ENCODE measurements at regions not wholly inside any gene's neighbourhood (a gene's known extent, or its start where the extent isn't known, plus 50 kb on each side); places are given as distances from the start of the nearest gene placed in this dataset.
"Not testable (repeated sequence)": the region's sequence is repeated elsewhere in the genome, so short reads cannot be mapped to it uniquely, and the experiment has no call there.

- DNase-seq, result no peak
These were observed 1946.7 kb downstream of the MRPL39 start for GRCh38 chr21:23660560-23660959.

DNA sequence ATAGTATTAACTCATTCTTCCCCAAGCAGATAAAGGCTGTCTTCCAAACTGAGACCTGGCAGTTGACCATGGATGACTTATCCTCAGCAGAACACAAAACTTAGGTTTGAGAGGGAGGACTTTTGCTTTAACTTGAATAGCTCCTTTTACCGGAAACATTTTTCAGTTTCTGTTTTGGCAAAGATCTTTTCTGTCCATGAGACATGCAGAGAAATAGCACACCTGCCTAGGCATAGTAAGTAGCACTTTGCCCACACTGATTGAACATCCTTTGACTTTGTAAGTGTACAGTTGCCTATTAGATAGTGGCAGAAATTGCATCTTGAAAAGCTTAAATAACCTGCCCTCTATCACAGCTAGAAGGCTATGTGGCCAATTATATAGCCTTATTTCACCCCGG lies 1962.5 kb downstream of the MRPL39 start:
- DNase-seq, result no peak

DNA sequence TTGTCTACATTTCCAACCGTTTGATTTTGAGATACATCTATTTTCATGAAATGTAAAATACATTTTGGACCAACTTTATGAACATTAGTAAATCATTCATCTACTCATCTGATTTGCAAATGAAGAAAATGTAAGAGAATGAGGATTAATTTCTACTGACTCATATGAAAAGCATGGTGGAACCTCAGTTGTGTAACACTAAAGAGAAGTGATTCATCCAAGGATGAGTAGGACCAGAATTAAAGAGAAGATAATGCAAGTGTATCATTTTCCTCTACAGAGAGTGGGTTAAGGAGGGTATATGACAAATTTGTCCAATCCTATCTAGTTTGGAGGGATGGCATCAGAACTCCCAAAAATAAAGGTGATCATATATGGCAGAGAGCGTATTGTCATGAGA lies 1967.6 kb downstream of the MRPL39 start:
- no peak for DNase-seq

DNA sequence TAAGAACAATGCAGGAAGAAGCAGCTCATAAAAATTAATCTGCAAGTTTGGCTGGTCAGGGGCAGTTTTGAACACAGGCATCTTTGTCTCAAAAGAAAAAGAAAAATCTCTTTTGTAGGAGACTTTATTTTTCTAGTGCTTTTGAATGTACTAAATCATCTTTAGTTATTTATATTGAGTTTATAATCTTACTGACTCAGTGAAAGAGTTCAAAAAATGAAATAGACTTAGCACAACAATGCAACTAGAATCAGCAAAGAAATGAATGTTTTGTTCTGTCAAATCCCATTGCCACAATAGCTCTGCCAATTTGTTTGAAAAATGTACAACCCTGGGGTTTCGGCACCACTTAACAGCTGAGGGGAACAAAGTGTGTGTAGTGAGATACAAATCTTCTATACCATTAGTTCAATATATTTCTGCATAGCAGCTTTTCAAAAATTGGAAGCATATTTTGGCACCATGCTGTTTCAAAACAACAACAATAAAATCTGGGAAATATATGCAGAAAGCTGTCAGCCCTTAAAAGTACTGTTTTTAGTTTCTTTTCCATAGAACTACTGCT lies 1969.1 kb downstream of the MRPL39 start:
- DNase-seq, result no peak

- no peak for DNase-seq
These were observed 1973.8 kb downstream of the MRPL39 start for GRCh38 chr21:23633447-23633940.

DNA sequence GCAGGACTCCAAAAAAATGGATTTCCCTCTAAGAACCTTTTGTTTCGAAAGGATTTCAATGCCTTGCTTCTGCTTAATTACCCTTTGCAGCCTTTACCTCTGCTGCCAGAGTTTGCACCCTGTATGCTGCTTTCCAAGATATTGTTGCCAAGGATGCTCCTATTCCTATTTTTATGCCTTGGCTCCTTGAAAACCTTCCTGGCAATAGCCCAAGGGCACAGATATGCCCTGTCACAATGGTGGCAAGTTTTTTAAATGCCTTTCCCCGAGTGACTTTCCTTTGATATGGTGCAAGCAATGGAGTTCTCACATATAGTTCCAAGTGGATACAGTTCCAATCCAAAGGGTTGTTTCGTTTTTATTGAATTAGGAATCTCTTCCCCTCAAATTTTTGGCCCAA lies 1983.0 kb downstream of the MRPL39 start:
- no peak for DNase-seq

DNA sequence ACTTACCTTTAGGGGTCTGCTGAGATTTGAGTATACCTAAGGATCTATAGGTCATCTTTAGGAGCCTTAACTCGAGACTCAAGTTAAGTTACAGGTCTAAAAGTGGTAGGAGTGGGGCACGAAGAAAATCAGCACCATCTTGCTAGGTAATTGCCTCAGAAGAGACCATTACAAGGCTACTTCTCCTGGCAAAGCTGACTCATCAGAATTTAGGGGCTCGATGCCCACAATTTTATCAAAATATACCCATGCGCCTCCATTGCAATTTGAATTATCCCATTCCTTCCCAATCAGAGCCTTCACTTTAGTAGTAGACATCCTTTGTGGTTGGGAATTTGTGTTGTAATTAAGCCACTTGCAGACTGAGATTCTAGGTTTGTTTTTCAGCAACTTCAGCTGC lies 1994.3 kb downstream of the MRPL39 start:
- no peak for DNase-seq

- DNase-seq, result no peak
These were observed 1995.1 kb downstream of the MRPL39 start for GRCh38 chr21:23612210-23612609.

GRCh38 chr21:23607782-23608431 lies 1999.4 kb downstream of the MRPL39 start:
- no peak for DNase-seq

- no peak for DNase-seq
These were observed 2005.7 kb downstream of the MRPL39 start for GRCh38 chr21:23601549-23601948.

- DNase-seq, result no peak
These were observed 2013.7 kb downstream of the MRPL39 start for GRCh38 chr21:23593582-23593981.

DNA sequence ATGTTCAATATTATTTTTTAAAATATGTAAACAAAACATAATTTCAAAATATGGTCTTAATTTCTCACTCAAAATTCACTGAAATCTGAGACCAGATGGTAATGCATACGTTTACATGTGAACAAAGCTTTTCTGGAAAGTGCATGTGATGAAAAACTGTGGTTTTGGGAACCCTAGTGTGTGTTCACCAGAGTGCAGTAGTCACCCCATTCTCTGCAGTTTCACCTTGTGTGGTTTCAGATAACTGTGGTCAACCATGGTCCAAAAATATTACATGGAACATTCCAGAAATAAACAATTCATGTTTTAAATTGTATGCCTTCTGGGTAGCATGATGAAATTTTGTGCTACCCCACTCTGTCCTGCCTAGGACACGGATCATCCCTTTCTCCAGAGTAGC lies 2021.9 kb downstream of the MRPL39 start:
- DNase-seq, result no peak

DNA sequence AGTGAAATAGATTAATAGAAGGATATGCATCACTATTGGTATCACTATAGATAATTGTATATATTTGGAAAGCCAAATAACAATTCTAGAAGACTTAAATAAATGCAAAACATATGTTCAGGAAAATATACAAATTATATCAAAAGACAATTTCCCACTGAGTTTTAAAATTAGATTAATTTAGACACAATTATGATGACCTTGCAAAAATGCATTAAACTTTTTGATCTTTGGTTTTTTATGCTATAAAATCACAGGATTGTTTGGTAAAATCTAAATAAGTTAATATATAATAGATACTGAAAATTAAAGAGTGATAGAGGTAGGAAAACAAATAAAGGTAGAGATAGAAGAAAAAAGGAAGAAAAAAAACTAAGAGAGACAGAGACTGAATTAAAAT lies 2027.7 kb downstream of the MRPL39 start:
- no peak for DNase-seq

- no peak for DNase-seq
These were observed 2029.3 kb downstream of the MRPL39 start for GRCh38 chr21:23578027-23578426.

GRCh38 chr21:23574932-23575331 lies 2032.3 kb downstream of the MRPL39 start:
- DNase-seq, result no peak

GRCh38 chr21:23548924-23549323 lies 2058.4 kb downstream of the MRPL39 start:
- not testable (repeated sequence) for DNase-seq

GRCh38 chr21:23543333-23543732 lies 2063.9 kb downstream of the MRPL39 start:
- no peak for DNase-seq

DNA sequence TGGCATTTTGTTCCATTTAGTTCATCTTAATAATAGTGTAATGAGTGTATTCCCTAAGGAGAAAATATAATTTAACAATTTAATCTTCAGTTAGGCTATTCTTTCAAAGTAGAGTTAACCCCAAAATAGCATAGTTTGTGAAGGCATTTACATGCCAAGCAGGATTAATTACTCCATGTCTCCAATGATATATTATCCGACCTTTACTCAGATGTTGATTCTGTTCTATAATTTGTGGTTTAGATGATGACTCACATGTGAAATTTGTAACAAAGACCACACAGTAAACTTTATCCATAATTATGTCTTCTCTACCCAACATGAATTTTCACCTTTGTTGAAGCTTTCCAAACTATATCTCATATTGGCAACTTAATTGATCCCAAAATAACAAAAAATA lies 2065.2 kb downstream of the MRPL39 start:
- no peak for DNase-seq

DNA sequence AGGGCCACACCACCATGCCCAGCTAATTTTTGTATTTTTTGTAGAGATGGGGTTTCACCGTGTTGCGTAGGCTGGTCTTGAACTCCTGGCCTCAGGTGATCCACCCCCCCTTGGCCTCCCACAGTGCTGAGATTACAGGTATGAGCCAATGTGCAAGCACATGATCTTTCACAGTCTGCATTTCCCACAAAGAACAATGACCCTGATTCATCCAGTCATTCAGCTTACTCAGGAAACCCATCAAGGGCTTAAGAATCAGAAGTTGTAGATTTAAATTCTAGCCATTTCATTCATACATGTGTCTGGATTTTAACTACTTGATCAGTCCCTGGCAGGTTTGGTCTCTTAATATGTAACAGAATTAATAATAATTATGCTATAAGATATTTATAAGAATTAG lies 2065.7 kb downstream of the MRPL39 start:
- no peak for DNase-seq

- DNase-seq, result no peak
These were observed 2072.4 kb downstream of the MRPL39 start for GRCh38 chr21:23534850-23535249.

GRCh38 chr21:23531444-23531843 lies 2075.8 kb downstream of the MRPL39 start:
- DNase-seq, result no peak

- DNase-seq, result no peak
These were observed 2082.6 kb downstream of the MRPL39 start for GRCh38 chr21:23524685-23525084.

- no peak for DNase-seq
These were observed 2084.5 kb downstream of the MRPL39 start for GRCh38 chr21:23522751-23523150.

- DNase-seq, result no peak
These were observed 2099.8 kb downstream of the MRPL39 start for GRCh38 chr21:23507501-23507900.

GRCh38 chr21:23496729-23497128 lies 2110.6 kb downstream of the MRPL39 start:
- DNase-seq, result no peak
